HCT116 (cell line): ENCODE measurements at regions not wholly inside any gene's neighbourhood (a gene's known extent, or its start where the extent isn't known, plus 50 kb on each side); places are given as distances from the start of the nearest gene placed in this dataset.

Experiments used
- ATAC-seq: fragments of 200-7000 bp; cut with Tn5 transposase; 2 replicates; pipeline ENCODE4 v1.9.1; 2020; ENCODE audit warnings: mild to moderate bottlenecking, moderate library complexity
- BruUV-seq: library from RNA; stranded (reverse); fragments of 400-500 nt; replicated peaks from 2 replicates; lab custom pipeline; 2021; lab: Mats Ljungman, UMichigan
- CTCF ChIA-PET: fragments of 300-600 bp; sonication (Branson Sonifier 250); formaldehyde crosslinking; loops from one replicate; lab custom pipeline; 2021; ENCODE audit warnings: antibody characterized with exemption; lab: Charles Lee
- POLR2A ChIA-PET: fragments of 300-600, 350-600 bp; sonication (Branson Sonifier 250); formaldehyde crosslinking; loops from one replicate; lab custom pipeline; 2021; ENCODE audit warnings: antibody characterized with exemption; lab: Charles Lee
- RAD21 ChIA-PET, 2 experiments: fragments of 300-600 bp; sonication (Branson Sonifier 250); formaldehyde crosslinking; loops; one replicate each; lab custom pipeline; 2023; ENCODE audit warnings: low total read pairs in 2 of 2; ENCODE audit not compliant: uncharacterized antibody in 2 of 2, unreplicated experiment in 2 of 2, low non-redundant PET in 1 of 2; lab: Charles Lee
- DNase-seq: peaks from one replicate; pipeline ENCODE4 v3.0.0-alpha.2; 2010; ENCODE audit warnings: low read depth, low spot score
- H2AFZ ChIP-seq: fragments of 200-600 bp; shearing (Covaris generic), sonication (generic); 2 replicates; pipeline ENCODE4 v1.6.1; 2017; ENCODE audit warnings: low read depth, mixed run types, mixed read lengths, antibody characterized with exemption, low read length; ENCODE audit not compliant: poor library complexity, severe bottlenecking
- H3K27ac ChIP-seq: 2 replicates; pipeline ENCODE4 v1.5.1; 2012; ENCODE audit warnings: low read depth, low read length
- H3K27me3 ChIP-seq: fragments of 200-600 bp; sonication (generic); 2 replicates; pipeline ENCODE4 v1.6.1; 2016; ENCODE audit warnings: mixed run types, low read length, mixed read lengths; ENCODE audit not compliant: insufficient read depth
- H3K36me3 ChIP-seq, 2 experiments: fragments of 200-500 bp in 1 of 2; fragments of 200-600 bp in 1 of 2; sonication (Bioruptor generic) in 1 of 2; sonication (generic) in 1 of 2; 2 replicates each; pipeline versions ENCODE4 v1.5.1 to v1.6.1; 2014 to 2016; ENCODE audit warnings: low read length in 2 of 2, inconsistent platforms in 1 of 2, mixed read lengths in 1 of 2, mixed run types in 1 of 2; ENCODE audit not compliant: insufficient read depth in 2 of 2, control insufficient read depth in 1 of 2
- H3K4me1 ChIP-seq, 2 experiments: fragments of 200-600 bp in 1 of 2; sonication (generic) in 1 of 2; 2 replicates each; pipeline versions ENCODE4 v1.5.1 to v1.6.1; 2012 to 2017; ENCODE audit warnings: low read length in 2 of 2, inconsistent platforms in 1 of 2, mild to moderate bottlenecking in 1 of 2, mixed read lengths in 1 of 2, mixed run types in 1 of 2, moderate library complexity in 1 of 2; ENCODE audit not compliant: insufficient read depth in 2 of 2, control insufficient read depth in 1 of 2
- H3K4me2 ChIP-seq: fragments of 200-600 bp; sonication (generic); 2 replicates; pipeline ENCODE4 v1.6.1; 2017; ENCODE audit warnings: mixed run types, low read length, mixed read lengths
- H3K4me3 ChIP-seq, 2 experiments: fragments of 200-600 bp in 1 of 2; sonication (generic) in 1 of 2; replicated peaks in 1 of 2; 2 replicates each; pipeline ENCODE4 v1.5.1; 2011 to 2016; ENCODE audit warnings: low read length in 2 of 2, control low read depth in 1 of 2, low read depth in 1 of 2, mild to moderate bottlenecking in 1 of 2, mixed read lengths in 1 of 2, mixed run types in 1 of 2
- H3K79me2 ChIP-seq: fragments of 200-600 bp; sonication (generic); 2 replicates; pipeline ENCODE4 v1.6.1; 2017; ENCODE audit warnings: mild to moderate bottlenecking, mixed run types, low read length, moderate library complexity, mixed read lengths; ENCODE audit not compliant: insufficient read depth
- H3K9ac ChIP-seq: fragments of 200-600 bp; sonication (generic); 2 replicates; pipeline ENCODE4 v1.6.1; 2016; ENCODE audit warnings: low read length, mixed read lengths
- H3K9me2 ChIP-seq: fragments of 200-600 bp; sonication (generic), shearing (Covaris generic); 2 replicates; pipeline ENCODE4 v1.6.1; 2017; ENCODE audit warnings: mixed run types, mild to moderate bottlenecking, moderate library complexity; ENCODE audit not compliant: insufficient read depth
- H3K9me3 ChIP-seq, 2 experiments: fragments of 200-500 bp in 1 of 2; fragments of 200-600 bp in 1 of 2; sonication (Bioruptor generic) in 1 of 2; sonication (generic) in 1 of 2; 2 replicates each; pipeline ENCODE4 v1.6.1; 2014 to 2017; ENCODE audit warnings: low read length in 2 of 2, mixed read lengths in 2 of 2, inconsistent platforms in 1 of 2, low read depth in 1 of 2, mild to moderate bottlenecking in 1 of 2, mixed run types in 1 of 2, moderate library complexity in 1 of 2; ENCODE audit not compliant: control insufficient read depth in 1 of 2, insufficient read depth in 1 of 2
- H4K20me1 ChIP-seq: fragments of 200-600 bp; sonication (generic), shearing (Covaris generic); 2 replicates; pipeline ENCODE4 v1.6.1; 2017; ENCODE audit warnings: mixed run types, mild to moderate bottlenecking, moderate library complexity; ENCODE audit not compliant: insufficient read depth
- CBX3 ChIP-seq: IDR thresholded peaks from 2 replicates; pipeline ENCODE4 v1.6.1; 2012; ENCODE audit warnings: low read depth
- CEBPB ChIP-seq: IDR thresholded peaks from 2 replicates; pipeline ENCODE4 v1.6.1; 2012; ENCODE audit warnings: low read depth
- EGR1 ChIP-seq: IDR thresholded peaks from 2 replicates; pipeline ENCODE4 v1.6.1; 2012; ENCODE audit warnings: low read depth
- ELF1 ChIP-seq: IDR thresholded peaks from 2 replicates; pipeline ENCODE4 v1.6.1; 2012; ENCODE audit warnings: low read depth, borderline replicate concordance
- FOSL1 ChIP-seq: IDR thresholded peaks from 2 replicates; pipeline ENCODE4 v1.6.1; 2012; ENCODE audit warnings: low read depth
- RAD21 ChIP-seq: IDR thresholded peaks from 2 replicates; pipeline ENCODE4 v1.6.1; 2012; ENCODE audit warnings: low read depth, mild to moderate bottlenecking
- SIN3A ChIP-seq: IDR thresholded peaks from 2 replicates; pipeline ENCODE4 v1.6.1; 2012; ENCODE audit warnings: low read depth
- SP1 ChIP-seq: IDR thresholded peaks from 2 replicates; pipeline ENCODE4 v1.6.1; 2012; ENCODE audit warnings: low read depth
- YY1 ChIP-seq: IDR thresholded peaks from 2 replicates; pipeline ENCODE4 v1.6.1; 2011; ENCODE audit warnings: low read length, low read depth, moderate library complexity, mild to moderate bottlenecking; ENCODE audit not compliant: insufficient replicate concordance; ENCODE audit errors: extremely low read depth
- ZFX ChIP-seq: fragments of 450-650 bp; IDR thresholded peaks from 2 replicates; pipeline ENCODE4 v1.6.1; 2017
- ZNF274 ChIP-seq: fragments of 200-500 bp; sonication (Bioruptor generic); IDR thresholded peaks from 2 replicates; pipeline ENCODE4 v1.6.1; 2014; ENCODE audit warnings: mild to moderate bottlenecking, low read depth, low read length, inconsistent platforms
- intact Hi-C: fragments of 100-400 bp; cut with micrococcal nuclease; formaldehyde crosslinking; loops from 2 replicates; pipeline ENCODE4 v1.10.0; 2022
- TF ChIP-seq, protein P1 (sequence below): IDR thresholded peaks from 2 replicates; pipeline ENCODE4 v1.6.1; 2011; ENCODE audit warnings: mild to moderate bottlenecking, low read length, moderate library complexity; ENCODE audit not compliant: insufficient replicate concordance; ENCODE audit errors: extremely low read depth
- TF ChIP-seq, protein P2 (sequence below): IDR thresholded peaks from 2 replicates; pipeline ENCODE4 v1.6.1; 2012; ENCODE audit warnings: low read depth
- TF ChIP-seq, protein P3 (sequence below): IDR thresholded peaks from 2 replicates; pipeline ENCODE4 v1.6.1; 2012

DNA sequence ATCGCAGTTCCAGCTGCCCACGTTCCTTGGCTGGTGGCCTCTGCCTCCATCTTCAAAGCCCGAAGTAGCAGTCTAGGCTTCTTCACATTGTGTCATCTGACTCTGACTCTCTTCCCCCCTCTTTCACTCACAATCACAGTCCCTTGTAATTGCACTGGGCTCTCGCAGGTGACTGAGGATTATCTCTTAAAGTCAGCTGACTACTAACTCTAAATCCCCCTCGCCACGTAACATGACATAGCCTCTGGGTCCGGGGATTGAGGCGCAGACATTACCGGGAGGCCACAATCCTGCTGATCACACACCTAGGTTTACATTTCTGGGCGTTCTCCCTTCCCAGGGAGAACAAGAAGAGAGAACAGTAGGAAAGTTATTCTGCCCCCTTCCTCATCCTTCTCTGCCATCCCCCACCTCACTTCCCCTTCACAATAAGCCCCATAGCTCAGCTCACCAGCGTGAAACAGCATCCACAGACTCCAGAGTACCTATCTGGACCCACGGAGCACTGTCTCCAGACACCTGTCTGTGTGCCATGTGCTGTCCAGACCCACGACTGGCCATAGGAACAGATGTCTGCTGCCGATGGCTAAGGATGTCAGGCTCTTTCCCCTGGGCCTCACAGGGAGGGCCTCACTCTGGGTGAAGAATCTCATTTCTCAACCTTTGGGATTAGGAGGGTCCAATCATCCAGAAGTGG is 64.3 kb upstream of the FZD7 start:
- Histone ChIP-seq H3K36me3 (no peaks in the 10 kb centered on the region), H3K9me3 (no peaks in the 10 kb centered on the region), H3K79me2 (no peaks in the 10 kb centered on the region), H3K27me3 (no peaks in the 10 kb centered on the region), H3K4me2 (no peak overlapping the region), H2AFZ (no peak overlapping the region), H4K20me1 (no peaks in the 10 kb centered on the region), H3K9me2 (no peaks in the 10 kb centered on the region), H3K27ac (no peak overlapping the region), H3K4me1 (no peaks in the 10 kb centered on the region), H3K4me3 (no peak overlapping the region), H3K9ac (no peak overlapping the region)
- no peak for ATAC-seq
- POLR2A ChIA-PET, result no interaction called here
- TF ChIP-seq, protein P1, sequence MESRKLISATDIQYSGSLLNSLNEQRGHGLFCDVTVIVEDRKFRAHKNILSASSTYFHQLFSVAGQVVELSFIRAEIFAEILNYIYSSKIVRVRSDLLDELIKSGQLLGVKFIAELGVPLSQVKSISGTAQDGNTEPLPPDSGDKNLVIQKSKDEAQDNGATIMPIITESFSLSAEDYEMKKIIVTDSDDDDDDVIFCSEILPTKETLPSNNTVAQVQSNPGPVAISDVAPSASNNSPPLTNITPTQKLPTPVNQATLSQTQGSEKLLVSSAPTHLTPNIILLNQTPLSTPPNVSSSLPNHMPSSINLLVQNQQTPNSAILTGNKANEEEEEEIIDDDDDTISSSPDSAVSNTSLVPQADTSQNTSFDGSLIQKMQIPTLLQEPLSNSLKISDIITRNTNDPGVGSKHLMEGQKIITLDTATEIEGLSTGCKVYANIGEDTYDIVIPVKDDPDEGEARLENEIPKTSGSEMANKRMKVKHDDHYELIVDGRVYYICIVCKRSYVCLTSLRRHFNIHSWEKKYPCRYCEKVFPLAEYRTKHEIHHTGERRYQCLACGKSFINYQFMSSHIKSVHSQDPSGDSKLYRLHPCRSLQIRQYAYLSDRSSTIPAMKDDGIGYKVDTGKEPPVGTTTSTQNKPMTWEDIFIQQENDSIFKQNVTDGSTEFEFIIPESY, result no peak
- TF ChIP-seq SIN3A (no peak), FOSL1 (no peak), ELF1 (no peak), ZFX (no peak), CBX3 (no peak), SP1 (no peak), YY1 (no peak), EGR1 (no peak), RAD21 (no peak), CEBPB (no peak), ZNF274 (no peak)
- TF ChIP-seq, protein P2, sequence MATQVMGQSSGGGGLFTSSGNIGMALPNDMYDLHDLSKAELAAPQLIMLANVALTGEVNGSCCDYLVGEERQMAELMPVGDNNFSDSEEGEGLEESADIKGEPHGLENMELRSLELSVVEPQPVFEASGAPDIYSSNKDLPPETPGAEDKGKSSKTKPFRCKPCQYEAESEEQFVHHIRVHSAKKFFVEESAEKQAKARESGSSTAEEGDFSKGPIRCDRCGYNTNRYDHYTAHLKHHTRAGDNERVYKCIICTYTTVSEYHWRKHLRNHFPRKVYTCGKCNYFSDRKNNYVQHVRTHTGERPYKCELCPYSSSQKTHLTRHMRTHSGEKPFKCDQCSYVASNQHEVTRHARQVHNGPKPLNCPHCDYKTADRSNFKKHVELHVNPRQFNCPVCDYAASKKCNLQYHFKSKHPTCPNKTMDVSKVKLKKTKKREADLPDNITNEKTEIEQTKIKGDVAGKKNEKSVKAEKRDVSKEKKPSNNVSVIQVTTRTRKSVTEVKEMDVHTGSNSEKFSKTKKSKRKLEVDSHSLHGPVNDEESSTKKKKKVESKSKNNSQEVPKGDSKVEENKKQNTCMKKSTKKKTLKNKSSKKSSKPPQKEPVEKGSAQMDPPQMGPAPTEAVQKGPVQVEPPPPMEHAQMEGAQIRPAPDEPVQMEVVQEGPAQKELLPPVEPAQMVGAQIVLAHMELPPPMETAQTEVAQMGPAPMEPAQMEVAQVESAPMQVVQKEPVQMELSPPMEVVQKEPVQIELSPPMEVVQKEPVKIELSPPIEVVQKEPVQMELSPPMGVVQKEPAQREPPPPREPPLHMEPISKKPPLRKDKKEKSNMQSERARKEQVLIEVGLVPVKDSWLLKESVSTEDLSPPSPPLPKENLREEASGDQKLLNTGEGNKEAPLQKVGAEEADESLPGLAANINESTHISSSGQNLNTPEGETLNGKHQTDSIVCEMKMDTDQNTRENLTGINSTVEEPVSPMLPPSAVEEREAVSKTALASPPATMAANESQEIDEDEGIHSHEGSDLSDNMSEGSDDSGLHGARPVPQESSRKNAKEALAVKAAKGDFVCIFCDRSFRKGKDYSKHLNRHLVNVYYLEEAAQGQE, result no peak
- TF ChIP-seq, protein P3, sequence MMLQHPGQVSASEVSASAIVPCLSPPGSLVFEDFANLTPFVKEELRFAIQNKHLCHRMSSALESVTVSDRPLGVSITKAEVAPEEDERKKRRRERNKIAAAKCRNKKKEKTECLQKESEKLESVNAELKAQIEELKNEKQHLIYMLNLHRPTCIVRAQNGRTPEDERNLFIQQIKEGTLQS, result no peak
- RAD21 ChIA-PET, result no interaction called here
- DNase-seq, result no peak
- intact Hi-C loops, result no loop called here
- no TSS peak for BruUV-seq
- CTCF ChIA-PET, result no interaction called here
